HCT116 (cell line): ENCODE measurements at regions not wholly inside any gene's neighbourhood (a gene's known extent, or its start where the extent isn't known, plus 50 kb on each side); places are given as distances from the start of the nearest gene placed in this dataset.

Source experiments
- CEBPB ChIP-seq: IDR thresholded peaks from 2 replicates; pipeline ENCODE4 v1.6.1; 2012; ENCODE audit warnings: low read depth
- EZH2 ChIP-seq: fragments of 200-600 bp; sonication (generic); IDR thresholded peaks from 2 replicates; pipeline ENCODE4 v1.6.1; 2017; ENCODE audit warnings: antibody characterized with exemption, mixed run types
- EZH2phosphoT487 ChIP-seq: fragments of 200-600 bp; IDR thresholded peaks from 2 replicates; pipeline ENCODE4 v1.6.1; 2018; ENCODE audit warnings: antibody characterized with exemption, borderline replicate concordance
- POLR2A ChIP-seq: IDR thresholded peaks from 2 replicates; pipeline ENCODE4 v1.7.0; 2011; ENCODE audit warnings: borderline replicate concordance; ENCODE audit not compliant: insufficient read depth, insufficient read length; ENCODE audit errors: extremely low read depth
- POLR2AphosphoS5 ChIP-seq: IDR thresholded peaks from 2 replicates; pipeline ENCODE4 v1.6.1; 2011; ENCODE audit warnings: mild to moderate bottlenecking, low read depth, low read length, moderate library complexity
- SIN3A ChIP-seq: IDR thresholded peaks from 2 replicates; pipeline ENCODE4 v1.6.1; 2012; ENCODE audit warnings: low read depth
- ZNF274 ChIP-seq: fragments of 200-500 bp; sonication (Bioruptor generic); IDR thresholded peaks from 2 replicates; pipeline ENCODE4 v1.6.1; 2014; ENCODE audit warnings: mild to moderate bottlenecking, low read depth, low read length, inconsistent platforms
- TF ChIP-seq, protein P1 (sequence below), 3 experiments: fragments of 200-600 bp in 1 of 3; sonication (generic) in 1 of 3; IDR thresholded peaks in 2 of 3; conservative IDR thresholded peaks in 1 of 3; 2 replicates each; pipeline ENCODE4 v1.5.1; 2012 to 2017; ENCODE audit warnings: low read depth in 2 of 3, low read length in 2 of 3, antibody characterized with exemption in 1 of 3, borderline replicate concordance in 1 of 3, control low read depth in 1 of 3, mild to moderate bottlenecking in 1 of 3, mixed read lengths in 1 of 3, mixed run types in 1 of 3, moderate library complexity in 1 of 3; ENCODE audit not compliant: insufficient read depth in 1 of 3
- TF ChIP-seq, protein P2 (sequence below): IDR thresholded peaks from 2 replicates; pipeline ENCODE4 v1.6.1; 2012
- TF ChIP-seq, protein P3 (sequence below): IDR thresholded peaks from 2 replicates; pipeline ENCODE4 v1.6.1; 2012; ENCODE audit warnings: low read depth

DNA sequence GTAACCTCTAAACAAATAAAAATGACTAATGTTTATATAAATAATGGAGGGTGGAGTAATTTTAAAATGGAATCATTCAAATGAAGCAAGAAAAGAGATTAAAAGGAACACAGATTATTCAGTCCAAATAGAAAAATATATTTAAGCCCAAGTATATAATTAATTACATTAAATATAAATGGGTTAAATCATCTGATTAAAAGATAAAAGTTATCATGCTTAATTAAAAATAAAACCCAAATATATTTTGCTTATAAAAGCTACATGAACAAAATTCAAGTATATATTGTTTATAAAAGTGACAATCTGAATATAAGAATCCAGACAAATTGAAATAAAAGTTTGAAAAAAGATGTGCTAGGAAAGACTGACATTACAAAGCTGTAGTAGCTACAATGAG lies 63.9 kb upstream of the ACTRT2 start:
- TF ChIP-seq, protein P1, sequence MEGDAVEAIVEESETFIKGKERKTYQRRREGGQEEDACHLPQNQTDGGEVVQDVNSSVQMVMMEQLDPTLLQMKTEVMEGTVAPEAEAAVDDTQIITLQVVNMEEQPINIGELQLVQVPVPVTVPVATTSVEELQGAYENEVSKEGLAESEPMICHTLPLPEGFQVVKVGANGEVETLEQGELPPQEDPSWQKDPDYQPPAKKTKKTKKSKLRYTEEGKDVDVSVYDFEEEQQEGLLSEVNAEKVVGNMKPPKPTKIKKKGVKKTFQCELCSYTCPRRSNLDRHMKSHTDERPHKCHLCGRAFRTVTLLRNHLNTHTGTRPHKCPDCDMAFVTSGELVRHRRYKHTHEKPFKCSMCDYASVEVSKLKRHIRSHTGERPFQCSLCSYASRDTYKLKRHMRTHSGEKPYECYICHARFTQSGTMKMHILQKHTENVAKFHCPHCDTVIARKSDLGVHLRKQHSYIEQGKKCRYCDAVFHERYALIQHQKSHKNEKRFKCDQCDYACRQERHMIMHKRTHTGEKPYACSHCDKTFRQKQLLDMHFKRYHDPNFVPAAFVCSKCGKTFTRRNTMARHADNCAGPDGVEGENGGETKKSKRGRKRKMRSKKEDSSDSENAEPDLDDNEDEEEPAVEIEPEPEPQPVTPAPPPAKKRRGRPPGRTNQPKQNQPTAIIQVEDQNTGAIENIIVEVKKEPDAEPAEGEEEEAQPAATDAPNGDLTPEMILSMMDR (IDR thresholded peaks at IDR 0.05 in 2 of 3, conservative IDR thresholded peaks at IDR 0.05 in 1 of 3; ENCODE audit: borderline replicate concordance in 1 of 3, insufficient read depth in 1 of 3, low read depth in 2 of 3, low read length in 2 of 3): no peak
- TF ChIP-seq POLR2A (no peak), EZH2 (no peak), POLR2AphosphoS5 (no peak), SIN3A (no peak), EZH2phosphoT487 (no peak), CEBPB (no peak), ZNF274 (no peak)
- TF ChIP-seq, protein P2, sequence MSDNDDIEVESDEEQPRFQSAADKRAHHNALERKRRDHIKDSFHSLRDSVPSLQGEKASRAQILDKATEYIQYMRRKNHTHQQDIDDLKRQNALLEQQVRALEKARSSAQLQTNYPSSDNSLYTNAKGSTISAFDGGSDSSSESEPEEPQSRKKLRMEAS: no peak
- TF ChIP-seq, protein P3, sequence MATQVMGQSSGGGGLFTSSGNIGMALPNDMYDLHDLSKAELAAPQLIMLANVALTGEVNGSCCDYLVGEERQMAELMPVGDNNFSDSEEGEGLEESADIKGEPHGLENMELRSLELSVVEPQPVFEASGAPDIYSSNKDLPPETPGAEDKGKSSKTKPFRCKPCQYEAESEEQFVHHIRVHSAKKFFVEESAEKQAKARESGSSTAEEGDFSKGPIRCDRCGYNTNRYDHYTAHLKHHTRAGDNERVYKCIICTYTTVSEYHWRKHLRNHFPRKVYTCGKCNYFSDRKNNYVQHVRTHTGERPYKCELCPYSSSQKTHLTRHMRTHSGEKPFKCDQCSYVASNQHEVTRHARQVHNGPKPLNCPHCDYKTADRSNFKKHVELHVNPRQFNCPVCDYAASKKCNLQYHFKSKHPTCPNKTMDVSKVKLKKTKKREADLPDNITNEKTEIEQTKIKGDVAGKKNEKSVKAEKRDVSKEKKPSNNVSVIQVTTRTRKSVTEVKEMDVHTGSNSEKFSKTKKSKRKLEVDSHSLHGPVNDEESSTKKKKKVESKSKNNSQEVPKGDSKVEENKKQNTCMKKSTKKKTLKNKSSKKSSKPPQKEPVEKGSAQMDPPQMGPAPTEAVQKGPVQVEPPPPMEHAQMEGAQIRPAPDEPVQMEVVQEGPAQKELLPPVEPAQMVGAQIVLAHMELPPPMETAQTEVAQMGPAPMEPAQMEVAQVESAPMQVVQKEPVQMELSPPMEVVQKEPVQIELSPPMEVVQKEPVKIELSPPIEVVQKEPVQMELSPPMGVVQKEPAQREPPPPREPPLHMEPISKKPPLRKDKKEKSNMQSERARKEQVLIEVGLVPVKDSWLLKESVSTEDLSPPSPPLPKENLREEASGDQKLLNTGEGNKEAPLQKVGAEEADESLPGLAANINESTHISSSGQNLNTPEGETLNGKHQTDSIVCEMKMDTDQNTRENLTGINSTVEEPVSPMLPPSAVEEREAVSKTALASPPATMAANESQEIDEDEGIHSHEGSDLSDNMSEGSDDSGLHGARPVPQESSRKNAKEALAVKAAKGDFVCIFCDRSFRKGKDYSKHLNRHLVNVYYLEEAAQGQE: no peak
